PC-3 (cell line): ENCODE measurements at regions not wholly inside any gene's neighbourhood (a gene's known extent, or its start where the extent isn't known, plus 50 kb on each side); places are given as distances from the start of the nearest gene placed in this dataset.

ENCODE experiments used
- EZH2 ChIP-seq: fragments of 300-600 bp; sonication (generic); IDR thresholded peaks from one replicate; pipeline ENCODE4 v1.6.1; 2017; ENCODE audit warnings: antibody characterized with exemption, mild to moderate bottlenecking, low read length; ENCODE audit not compliant: unreplicated experiment
- EZH2phosphoT487 ChIP-seq: fragments of 300-600 bp; sonication (generic); IDR thresholded peaks from 2 replicates; pipeline ENCODE4 v1.6.1; 2018; ENCODE audit warnings: mild to moderate bottlenecking, antibody characterized with exemption, low read length, borderline replicate concordance
- TF ChIP-seq, protein P1 (sequence below): fragments of 300-600 bp; sonication (generic); conservative IDR thresholded peaks from 2 replicates; pipeline ENCODE4 v1.5.1; 2017; ENCODE audit warnings: antibody characterized with exemption, low read depth, mild to moderate bottlenecking, low read length

DNA sequence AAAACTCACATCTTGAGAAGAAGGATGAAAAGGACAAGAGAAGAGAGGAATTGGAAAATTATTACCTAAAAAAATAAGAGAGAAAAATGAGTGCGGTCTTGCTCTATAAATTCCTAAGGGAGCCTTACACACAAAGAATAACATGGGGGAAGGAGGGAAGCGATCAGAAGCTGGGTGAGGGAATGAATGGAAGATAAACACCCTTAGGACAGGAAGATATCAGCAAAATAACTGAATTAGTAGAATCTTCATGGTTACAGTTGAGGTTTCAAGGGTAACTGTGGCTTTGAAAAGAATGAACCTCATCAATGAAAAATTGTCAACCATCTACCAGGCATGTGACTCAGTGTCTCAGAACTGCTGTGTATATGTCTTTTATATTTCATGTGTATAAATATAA, 192.5 kb upstream of the FOXD3 start:
- TF ChIP-seq, protein P1, sequence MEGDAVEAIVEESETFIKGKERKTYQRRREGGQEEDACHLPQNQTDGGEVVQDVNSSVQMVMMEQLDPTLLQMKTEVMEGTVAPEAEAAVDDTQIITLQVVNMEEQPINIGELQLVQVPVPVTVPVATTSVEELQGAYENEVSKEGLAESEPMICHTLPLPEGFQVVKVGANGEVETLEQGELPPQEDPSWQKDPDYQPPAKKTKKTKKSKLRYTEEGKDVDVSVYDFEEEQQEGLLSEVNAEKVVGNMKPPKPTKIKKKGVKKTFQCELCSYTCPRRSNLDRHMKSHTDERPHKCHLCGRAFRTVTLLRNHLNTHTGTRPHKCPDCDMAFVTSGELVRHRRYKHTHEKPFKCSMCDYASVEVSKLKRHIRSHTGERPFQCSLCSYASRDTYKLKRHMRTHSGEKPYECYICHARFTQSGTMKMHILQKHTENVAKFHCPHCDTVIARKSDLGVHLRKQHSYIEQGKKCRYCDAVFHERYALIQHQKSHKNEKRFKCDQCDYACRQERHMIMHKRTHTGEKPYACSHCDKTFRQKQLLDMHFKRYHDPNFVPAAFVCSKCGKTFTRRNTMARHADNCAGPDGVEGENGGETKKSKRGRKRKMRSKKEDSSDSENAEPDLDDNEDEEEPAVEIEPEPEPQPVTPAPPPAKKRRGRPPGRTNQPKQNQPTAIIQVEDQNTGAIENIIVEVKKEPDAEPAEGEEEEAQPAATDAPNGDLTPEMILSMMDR, result no peak
- TF ChIP-seq EZH2 (no peak), EZH2phosphoT487 (no peak)
